ENCODE measurements at regions not wholly inside any gene's neighbourhood (a gene's known extent, or its start where the extent isn't known, plus 50 kb on each side); places are given as distances from the start of the nearest gene placed in this dataset.

DNA sequence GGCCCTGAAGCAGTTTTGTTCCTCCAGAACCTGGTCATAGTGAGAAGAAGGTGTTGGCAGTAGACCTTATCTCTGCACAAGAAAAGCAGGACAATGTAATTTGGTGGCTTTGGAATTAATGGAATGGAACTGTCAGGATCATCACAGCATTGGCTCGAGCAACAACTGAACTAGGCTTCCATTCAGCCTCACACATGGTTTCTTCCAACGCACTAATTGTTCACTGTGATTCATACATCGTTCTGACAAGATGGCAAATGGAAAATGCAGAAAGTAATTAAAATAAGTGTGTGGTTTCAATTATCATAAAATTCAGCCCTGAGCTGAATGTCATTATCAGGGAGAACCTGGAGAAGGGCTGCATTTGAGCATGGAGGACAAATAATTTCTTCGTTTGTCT lies 80.6 kb downstream of the MFSD1 start:
- Mint-ChIP-seq H3K27me3 (ENCODE audit: low read depth) (no peaks in the 10 kb centered on the region), H3K4me1 (ENCODE audit: low read depth) (no peaks in the 10 kb centered on the region), H3K36me3 (ENCODE audit: low read depth) (no peaks in the 10 kb centered on the region), H3K27ac (no peak overlapping the region), H3K4me3 (no peak overlapping the region), H3K9me3 (no peaks in the 10 kb centered on the region)

- H3K36me3 Mint-ChIP-seq (ENCODE audit: low read depth) = no peaks in the 10 kb centered on the region
- H3K27ac Mint-ChIP-seq = no peak overlapping the region
- no peak overlapping the region for H3K4me3 Mint-ChIP-seq
- no peaks in the 10 kb centered on the region for H3K4me1 Mint-ChIP-seq (ENCODE audit: low read depth)
- H3K9me3 Mint-ChIP-seq = no peaks in the 10 kb centered on the region
- no peaks in the 10 kb centered on the region for H3K27me3 Mint-ChIP-seq (ENCODE audit: low read depth)
Measured at GRCh38 chr3:158896729-158897128, 94.9 kb downstream of the MFSD1 start.

- Mint-ChIP-seq H3K36me3 (ENCODE audit: low read depth) (no peaks in the 10 kb centered on the region), H3K27me3 (ENCODE audit: low read depth) (no peaks in the 10 kb centered on the region), H3K27ac (no peak overlapping the region), H3K4me3 (no peak overlapping the region), H3K4me1 (ENCODE audit: low read depth) (no peaks in the 10 kb centered on the region), H3K9me3 (no peaks in the 10 kb centered on the region)
Measured at GRCh38 chr3:158906749-158907148, 104.9 kb downstream of the MFSD1 start.

DNA sequence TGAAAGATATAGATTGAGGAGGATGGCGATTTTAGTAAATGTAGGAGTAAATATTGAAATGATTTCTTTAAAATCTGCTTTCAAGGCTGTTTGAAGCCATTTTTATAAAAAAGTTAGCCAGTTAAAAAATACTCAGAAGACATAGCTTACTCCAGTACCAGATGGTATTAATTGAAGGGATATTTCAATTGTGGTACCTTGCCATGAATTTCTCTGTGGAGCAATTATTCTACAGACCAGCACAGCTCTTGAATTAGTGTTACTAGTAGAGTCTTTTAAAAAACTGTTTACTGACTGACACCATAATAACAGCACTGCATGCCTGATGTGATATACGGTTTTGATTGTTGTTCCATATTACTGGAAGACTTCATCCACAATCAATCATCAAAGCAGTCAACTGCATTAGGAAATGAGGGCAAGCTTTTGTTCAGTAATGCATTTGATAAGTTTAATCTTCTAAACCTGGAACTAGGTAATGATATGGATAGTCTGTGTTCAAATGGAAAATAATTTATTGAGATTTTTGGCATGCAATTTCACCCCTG lies 106.4 kb downstream of the MFSD1 start:
- Mint-ChIP-seq H3K27ac (no peak overlapping the region), H3K27me3 (ENCODE audit: low read depth) (no peaks in the 10 kb centered on the region), H3K36me3 (ENCODE audit: low read depth) (no peaks in the 10 kb centered on the region), H3K4me3 (no peak overlapping the region), H3K4me1 (ENCODE audit: low read depth) (no peaks in the 10 kb centered on the region), H3K9me3 (no peaks in the 10 kb centered on the region)

- Mint-ChIP-seq H3K27ac (no peak overlapping the region), H3K4me3 (no peak overlapping the region), H3K9me3 (no peaks in the 10 kb centered on the region), H3K36me3 (ENCODE audit: low read depth) (no peaks in the 10 kb centered on the region), H3K4me1 (ENCODE audit: low read depth) (no peaks in the 10 kb centered on the region), H3K27me3 (ENCODE audit: low read depth) (no peaks in the 10 kb centered on the region)
Measured at GRCh38 chr3:158909870-158910269, 108.0 kb downstream of the MFSD1 start.

DNA sequence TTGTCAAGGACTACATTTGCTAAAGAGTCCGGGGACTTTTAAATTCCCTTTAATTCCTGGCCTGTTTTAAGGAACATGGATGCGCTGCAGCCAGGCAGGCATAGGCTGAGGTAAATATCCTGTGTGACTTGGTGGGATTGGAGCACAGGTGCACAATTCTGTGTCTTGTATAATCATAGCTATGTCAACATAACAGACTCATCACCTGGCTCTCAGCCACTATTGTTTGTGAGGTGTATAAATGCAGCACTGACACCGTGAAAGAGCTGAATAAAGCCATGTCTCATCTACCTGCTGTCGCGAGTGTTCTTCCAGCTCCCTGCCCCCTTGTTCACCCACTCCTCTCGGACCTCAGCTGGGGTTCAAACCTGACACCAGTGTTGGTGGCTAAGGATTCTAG lies 109.7 kb downstream of the MFSD1 start:
- no peaks in the 10 kb centered on the region for H3K27me3 Mint-ChIP-seq (ENCODE audit: low read depth)
- no peaks in the 10 kb centered on the region for H3K4me1 Mint-ChIP-seq (ENCODE audit: low read depth)
- no peaks in the 10 kb centered on the region for H3K9me3 Mint-ChIP-seq
- no peaks in the 10 kb centered on the region for H3K36me3 Mint-ChIP-seq (ENCODE audit: low read depth)
- H3K4me3 Mint-ChIP-seq = no peak overlapping the region
- no peak overlapping the region for H3K27ac Mint-ChIP-seq

GRCh38 chr3:158912188-158912587 lies 110.3 kb downstream of the MFSD1 start:
- H3K27ac Mint-ChIP-seq = no peak overlapping the region
- H3K27me3 Mint-ChIP-seq (ENCODE audit: low read depth) = no peaks in the 10 kb centered on the region
- no peak overlapping the region for H3K4me3 Mint-ChIP-seq
- no peaks in the 10 kb centered on the region for H3K4me1 Mint-ChIP-seq (ENCODE audit: low read depth)
- no peaks in the 10 kb centered on the region for H3K9me3 Mint-ChIP-seq
- no peaks in the 10 kb centered on the region for H3K36me3 Mint-ChIP-seq (ENCODE audit: low read depth)

GRCh38 chr3:158912621-158913020 lies 110.8 kb downstream of the MFSD1 start:
- H3K27me3 Mint-ChIP-seq (ENCODE audit: low read depth) = no peaks in the 10 kb centered on the region
- no peak overlapping the region for H3K27ac Mint-ChIP-seq
- H3K36me3 Mint-ChIP-seq (ENCODE audit: low read depth) = no peaks in the 10 kb centered on the region
- H3K4me3 Mint-ChIP-seq = no peak overlapping the region
- H3K4me1 Mint-ChIP-seq (ENCODE audit: low read depth) = no peaks in the 10 kb centered on the region
- no peaks in the 10 kb centered on the region for H3K9me3 Mint-ChIP-seq

GRCh38 chr3:158916111-158916510 lies 114.3 kb downstream of the MFSD1 start:
- Mint-ChIP-seq H3K4me1 (ENCODE audit: low read depth) (no peaks in the 10 kb centered on the region), H3K4me3 (no peak overlapping the region), H3K36me3 (ENCODE audit: low read depth) (no peaks in the 10 kb centered on the region), H3K27ac (no peak overlapping the region), H3K27me3 (ENCODE audit: low read depth) (peaks cover 5% of the 10 kb centered on the region), H3K9me3 (no peaks in the 10 kb centered on the region)

- Mint-ChIP-seq H3K4me3 (no peak overlapping the region), H3K4me1 (ENCODE audit: low read depth) (no peaks in the 10 kb centered on the region), H3K36me3 (ENCODE audit: low read depth) (no peaks in the 10 kb centered on the region), H3K27me3 (ENCODE audit: low read depth) (peaks cover 9% of the 10 kb centered on the region), H3K9me3 (no peaks in the 10 kb centered on the region), H3K27ac (no peak overlapping the region)
Measured at GRCh38 chr3:158918008-158918407, 116.2 kb downstream of the MFSD1 start.

GRCh38 chr3:158918451-158918850 lies 116.6 kb downstream of the MFSD1 start:
- no peaks in the 10 kb centered on the region for H3K4me1 Mint-ChIP-seq (ENCODE audit: low read depth)
- peaks cover 9% of the 10 kb centered on the region for H3K27me3 Mint-ChIP-seq (ENCODE audit: low read depth)
- no peak overlapping the region for H3K27ac Mint-ChIP-seq
- no peaks in the 10 kb centered on the region for H3K9me3 Mint-ChIP-seq
- H3K4me3 Mint-ChIP-seq = no peak overlapping the region
- no peaks in the 10 kb centered on the region for H3K36me3 Mint-ChIP-seq (ENCODE audit: low read depth)

GRCh38 chr3:158920371-158920770 lies 118.5 kb downstream of the MFSD1 start:
- peaks cover 9% of the 10 kb centered on the region for H3K27me3 Mint-ChIP-seq (ENCODE audit: low read depth)
- no peaks in the 10 kb centered on the region for H3K9me3 Mint-ChIP-seq
- H3K27ac Mint-ChIP-seq = no peak overlapping the region
- H3K4me1 Mint-ChIP-seq (ENCODE audit: low read depth) = no peaks in the 10 kb centered on the region
- H3K36me3 Mint-ChIP-seq (ENCODE audit: low read depth) = no peaks in the 10 kb centered on the region
- H3K4me3 Mint-ChIP-seq = no peak overlapping the region

- Mint-ChIP-seq H3K4me1 (ENCODE audit: low read depth) (no peaks in the 10 kb centered on the region), H3K36me3 (ENCODE audit: low read depth) (no peaks in the 10 kb centered on the region), H3K27ac (no peak overlapping the region), H3K4me3 (no peak overlapping the region), H3K9me3 (no peaks in the 10 kb centered on the region), H3K27me3 (ENCODE audit: low read depth) (peaks cover 4% of the 10 kb centered on the region)
Measured at GRCh38 chr3:158925021-158925420, 123.2 kb downstream of the MFSD1 start.

GRCh38 chr3:158925828-158926494 lies 124.1 kb downstream of the MFSD1 start:
- Mint-ChIP-seq H3K36me3 (ENCODE audit: low read depth) (no peaks in the 10 kb centered on the region), H3K27ac (no peak overlapping the region), H3K4me1 (ENCODE audit: low read depth) (no peaks in the 10 kb centered on the region), H3K9me3 (no peaks in the 10 kb centered on the region), H3K27me3 (ENCODE audit: low read depth) (peaks cover 4% of the 10 kb centered on the region), H3K4me3 (no peak overlapping the region)

DNA sequence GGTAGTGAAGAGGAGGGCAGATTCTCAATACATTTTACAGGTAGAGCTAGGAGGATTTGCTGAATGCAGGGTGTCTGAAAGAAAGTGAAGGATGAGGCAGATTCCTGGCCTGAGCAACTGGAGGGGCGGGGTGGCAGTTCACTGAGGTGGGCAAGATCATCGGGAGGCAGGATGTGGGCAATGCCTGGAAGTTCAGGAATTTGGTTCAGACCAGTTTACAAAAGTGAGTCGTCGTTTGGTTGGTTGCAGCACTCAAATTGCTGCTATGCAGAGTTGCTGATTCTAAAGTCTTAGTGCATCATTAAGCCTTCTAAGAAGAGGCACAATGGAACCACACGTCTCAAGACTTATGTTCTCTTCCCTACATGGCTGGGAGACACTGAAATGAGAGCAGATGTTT lies 134.0 kb downstream of the MFSD1 start:
- no peaks in the 10 kb centered on the region for H3K27me3 Mint-ChIP-seq (ENCODE audit: low read depth)
- no peak overlapping the region for H3K4me3 Mint-ChIP-seq
- no peaks in the 10 kb centered on the region for H3K36me3 Mint-ChIP-seq (ENCODE audit: low read depth)
- H3K9me3 Mint-ChIP-seq = peaks cover 7% of the 10 kb centered on the region
- H3K4me1 Mint-ChIP-seq (ENCODE audit: low read depth) = no peaks in the 10 kb centered on the region
- H3K27ac Mint-ChIP-seq = no peak overlapping the region

Measured in T-helper 1 cell treated with Interleukin-12 subunit alpha and Interleukin-12 subunit beta and Interleukin-4 antibody, amounts not matched to agents 30 μg/mL and 1 μg/mL, for 36 hours (primary cell).